Loucy (cell line): ENCODE measurements at regions not wholly inside any gene's neighbourhood (a gene's known extent, or its start where the extent isn't known, plus 50 kb on each side); places are given as distances from the start of the nearest gene placed in this dataset.

Experiments
- H2AFZ ChIP-seq: fragments of 200-600 bp; sonication (generic); 2 replicates; pipeline ENCODE4 v1.6.0; 2016; ENCODE audit warnings: antibody characterized with exemption, mild to moderate bottlenecking, low read length, moderate library complexity
- H3F3A ChIP-seq: fragments of 200-600 bp; 2 replicates; pipeline ENCODE4 v1.6.0; 2016; ENCODE audit warnings: antibody characterized with exemption, low read depth, mild to moderate bottlenecking
- H3K27me3 ChIP-seq: fragments of 200-600 bp; sonication (generic); 2 replicates; pipeline ENCODE4 v1.6.1; 2014; ENCODE audit warnings: low read length, mild to moderate bottlenecking; ENCODE audit not compliant: insufficient read depth, poor library complexity, severe bottlenecking
- H3K36me3 ChIP-seq: fragments of 200-600 bp; sonication (generic); 2 replicates; pipeline ENCODE4 v1.6.1; 2016; ENCODE audit warnings: low read length; ENCODE audit not compliant: insufficient read depth
- H3K4me1 ChIP-seq: fragments of 200-600 bp; sonication (generic); 2 replicates; pipeline ENCODE4 v1.5.1; 2014; ENCODE audit warnings: low read length, mild to moderate bottlenecking; ENCODE audit not compliant: insufficient read depth, poor library complexity, severe bottlenecking
- H3K4me2 ChIP-seq: fragments of 200-600 bp; sonication (generic); 2 replicates; pipeline ENCODE4 v1.6.0; 2014; ENCODE audit warnings: antibody characterized with exemption, low read length, low read depth, mild to moderate bottlenecking; ENCODE audit not compliant: poor library complexity, severe bottlenecking
- H3K4me3 ChIP-seq: fragments of 200-600 bp; sonication (generic); 2 replicates; pipeline ENCODE4 v1.5.1; 2014; ENCODE audit warnings: low read length, mild to moderate bottlenecking, mixed read lengths; ENCODE audit not compliant: poor library complexity, severe bottlenecking
- H3K79me2 ChIP-seq: fragments of 200-600 bp; sonication (generic); 2 replicates; pipeline ENCODE4 v1.6.1; 2014; ENCODE audit warnings: low read length; ENCODE audit not compliant: insufficient read depth
- H3K9ac ChIP-seq: fragments of 200-600 bp; sonication (generic); 2 replicates; pipeline ENCODE4 v1.6.0; 2014; ENCODE audit warnings: mild to moderate bottlenecking, low read depth, low read length, moderate library complexity; ENCODE audit not compliant: poor library complexity, severe bottlenecking
- H3K9me2 ChIP-seq: fragments of 200-600 bp; sonication (generic); replicated peaks from 2 replicates; pipeline ENCODE4 v1.6.1; 2016; ENCODE audit warnings: low read depth, low read length, mixed read lengths
- H3K9me3 ChIP-seq: fragments of 200-600 bp; sonication (generic); 2 replicates; pipeline ENCODE4 v1.6.1; 2014; ENCODE audit warnings: mild to moderate bottlenecking, antibody characterized with exemption, low read length, low read depth; ENCODE audit not compliant: insufficient read depth
- H4K20me1 ChIP-seq: fragments of 200-600 bp; sonication (generic); 2 replicates; pipeline ENCODE4 v1.6.0; 2014; ENCODE audit warnings: antibody characterized with exemption, low read length, mild to moderate bottlenecking; ENCODE audit not compliant: insufficient read depth, poor library complexity, severe bottlenecking
- CTCF ChIP-seq: fragments of 200-600 bp; sonication (generic); conservative IDR thresholded peaks from 2 replicates; pipeline ENCODE4 v1.5.1; 2014; ENCODE audit warnings: mild to moderate bottlenecking, antibody characterized with exemption, low read length
- EZH2phosphoT487 ChIP-seq: fragments of 200-600 bp; IDR thresholded peaks from 2 replicates; pipeline ENCODE4 v1.6.1; 2018; ENCODE audit warnings: antibody characterized with exemption, mild to moderate bottlenecking, moderate library complexity, borderline replicate concordance

GRCh38 chr5:144060598-144060997, 109.9 kb downstream of the YIPF5 start:
- H3K36me3 ChIP-seq, result no peaks in the 10 kb centered on the region
- no peak overlapping the region for H3K9ac ChIP-seq

DNA sequence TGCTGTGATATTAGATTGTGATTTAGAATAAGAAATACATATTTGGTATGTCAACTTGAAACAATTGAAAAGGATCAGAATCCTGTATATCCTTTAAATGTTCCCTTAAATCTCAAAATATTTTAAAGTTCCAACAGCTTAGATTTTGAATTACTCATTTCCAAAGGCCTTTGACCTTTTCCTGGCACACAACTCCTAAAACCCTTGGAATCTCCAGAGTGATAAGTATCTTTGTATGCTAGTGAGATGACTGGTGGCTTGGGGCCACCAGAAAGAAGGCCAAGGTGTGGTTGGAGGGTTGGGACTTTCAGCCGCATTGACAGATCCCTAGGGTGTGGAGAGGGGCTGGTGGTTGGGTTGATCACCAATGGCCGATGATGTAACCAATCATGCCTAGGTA, 104.7 kb downstream of the YIPF5 start:
- H3K9me3 ChIP-seq, result no peaks in the 10 kb centered on the region
- H3K27me3 ChIP-seq, result no peaks in the 10 kb centered on the region
- no peak overlapping the region for H3K4me3 ChIP-seq
- no peaks in the 10 kb centered on the region for H3K36me3 ChIP-seq
- no peak overlapping the region for H3K4me2 ChIP-seq
- H2AFZ ChIP-seq, result no peak overlapping the region
- no peaks in the 10 kb centered on the region for H4K20me1 ChIP-seq
- TF ChIP-seq EZH2phosphoT487, result no peak
- H3K9me2 ChIP-seq, result no peaks in the 10 kb centered on the region
- H3F3A ChIP-seq, result no peaks in the 10 kb centered on the region
- H3K9ac ChIP-seq, result no peak overlapping the region
- no peaks in the 10 kb centered on the region for H3K79me2 ChIP-seq
- H3K4me1 ChIP-seq, result no peaks in the 10 kb centered on the region

More at GRCh38 chr5:144060598-144060997, 109.9 kb downstream of the YIPF5 start:
- Histone ChIP-seq H3K9me3 (peaks cover 3% of the 10 kb centered on the region; the same call in 1 of the 2 replicates), H3K4me2 (no peak overlapping the region), H3K4me1 (no peaks in the 10 kb centered on the region), H3K9me2 (no peaks in the 10 kb centered on the region), H3K4me3 (no peak overlapping the region), H3F3A (no peaks in the 10 kb centered on the region), H3K27me3 (no peaks in the 10 kb centered on the region), H2AFZ (no peak overlapping the region), H4K20me1 (no peaks in the 10 kb centered on the region), H3K79me2 (no peaks in the 10 kb centered on the region)
- TF ChIP-seq CTCF (no peak), EZH2phosphoT487 (no peak)

DNA sequence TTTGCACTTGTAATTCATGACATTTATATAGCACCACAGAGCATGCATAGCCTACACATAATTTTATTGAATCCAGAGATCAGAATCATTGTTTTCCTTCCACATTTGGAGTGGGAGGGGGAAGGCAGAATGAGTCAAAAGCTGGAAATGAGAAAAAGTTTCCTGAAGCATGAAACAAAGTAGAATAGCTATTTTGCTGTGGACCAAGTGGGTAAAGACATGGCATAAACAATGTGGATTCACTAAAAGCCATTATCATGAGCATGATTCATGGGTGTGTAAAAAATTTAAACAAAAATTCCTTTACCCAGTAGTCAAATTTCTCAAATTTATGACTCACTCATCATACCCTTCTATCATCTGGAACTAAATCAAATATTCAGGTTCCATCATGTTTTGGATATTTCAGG, 97.9 kb downstream of the YIPF5 start:
- Histone ChIP-seq H4K20me1 (no peaks in the 10 kb centered on the region), H3K79me2 (no peaks in the 10 kb centered on the region), H3K4me1 (peaks cover 11% of the 10 kb centered on the region), H3K9me2 (no peaks in the 10 kb centered on the region), H3K9ac (no peak overlapping the region), H3K4me3 (no peak overlapping the region), H3K4me2 (no peak overlapping the region), H2AFZ (no peak overlapping the region), H3K27me3 (no peaks in the 10 kb centered on the region), H3K36me3 (no peaks in the 10 kb centered on the region), H3K9me3 (peaks cover 4% of the 10 kb centered on the region; the same call in 1 of the 2 replicates), H3F3A (no peaks in the 10 kb centered on the region)
- no peak for TF ChIP-seq EZH2phosphoT487
- TF ChIP-seq CTCF, result no peak

DNA sequence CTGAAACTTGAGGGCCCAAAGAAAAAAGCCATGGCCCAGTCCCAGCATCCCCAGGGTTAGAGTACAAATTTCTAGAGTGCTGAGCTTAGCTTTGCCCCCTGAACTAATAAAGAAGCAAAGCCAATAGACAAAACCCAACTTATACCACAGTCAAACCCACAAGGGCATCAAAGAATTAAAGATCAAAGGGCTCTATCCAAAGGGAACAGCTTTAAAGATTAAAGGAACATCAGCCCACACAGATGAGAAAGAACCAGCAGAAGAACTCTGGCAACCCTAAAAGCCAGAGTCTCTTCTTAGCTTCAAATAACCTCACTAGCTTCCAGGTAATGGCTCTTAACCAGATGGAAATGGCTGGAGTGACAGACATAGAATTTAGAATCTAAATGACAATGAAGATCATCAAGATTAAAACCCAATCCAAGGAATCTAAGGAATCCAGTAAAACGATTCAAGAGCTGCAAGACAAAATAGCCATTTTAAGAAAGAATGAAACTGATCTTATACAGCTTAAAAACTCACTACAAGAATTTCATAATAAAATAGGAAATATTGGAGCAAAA, 93.9 kb downstream of the YIPF5 start:
- Histone ChIP-seq H3K9me2 (no peaks in the 10 kb centered on the region), H3K4me2 (no peak overlapping the region), H3F3A (no peaks in the 10 kb centered on the region), H2AFZ (no peak overlapping the region), H3K79me2 (no peaks in the 10 kb centered on the region), H3K27me3 (no peaks in the 10 kb centered on the region), H4K20me1 (no peaks in the 10 kb centered on the region), H3K4me1 (peaks cover 11% of the 10 kb centered on the region), H3K36me3 (no peaks in the 10 kb centered on the region), H3K9ac (no peak overlapping the region), H3K4me3 (no peak overlapping the region), H3K9me3 (peaks cover 13% of the 10 kb centered on the region)
- TF ChIP-seq EZH2phosphoT487, result no peak
- no peak for TF ChIP-seq CTCF
